ENCODE measurements at regions not wholly inside any gene's neighbourhood (a gene's known extent, or its start where the extent isn't known, plus 50 kb on each side); places are given as distances from the start of the nearest gene placed in this dataset.

GRCh38 chr7:66493235-66494205 lies 135.2 kb upstream of the KCTD7 start:
- peak overlapping the region; percentile 84 to 94 (median 90) for H3K27ac ChIP-seq
- no peaks in the 10 kb centered on the region for H3K9me3 ChIP-seq
- TF ChIP-seq POLR2A (IDR thresholded peaks at IDR 0.05) (peak; percentile 94 to 95), CTCF (IDR thresholded peaks at IDR 0.05) (peak in 3 of 4 experiments; percentile 40 to 75 (median 63)), POLR2AphosphoS5 (IDR thresholded peaks at IDR 0.05) (peak; percentile 97), EP300 (IDR thresholded peaks at IDR 0.05) (no peak)

DNA sequence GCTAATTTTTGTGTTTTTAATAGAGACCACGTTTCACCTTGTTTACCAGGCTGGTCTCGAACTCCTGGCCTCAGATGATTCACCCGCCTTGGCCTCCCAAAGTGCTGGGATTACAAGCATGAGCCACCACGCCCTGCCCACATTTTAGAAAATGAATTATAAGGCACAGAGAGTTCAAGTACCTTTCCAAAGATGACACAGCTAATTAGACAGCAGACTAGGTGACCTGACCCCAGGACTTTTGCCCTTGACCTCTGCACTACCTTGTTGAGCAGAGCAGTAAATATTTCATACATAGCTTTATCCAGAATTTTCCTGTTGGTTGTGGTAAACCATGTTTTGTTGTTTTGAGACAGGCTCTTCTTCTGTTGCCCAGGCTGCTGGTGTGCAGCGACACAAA lies 131.3 kb upstream of the KCTD7 start:
- WGBS, 2 donors (ENCODE audit: low coverage in 1 of 2), result 79 to 90% methylated on average over 3 to 4 of the region's 5 CpGs
- no peak for ATAC-seq
- H3K9me3 ChIP-seq, result no peaks in the 10 kb centered on the region
- no peak overlapping the region for H3K27ac ChIP-seq
- peaks cover 0 to 18% of the 10 kb centered on the region in 2 donors for H3K36me3 ChIP-seq
- H3K27me3 ChIP-seq, result no peaks in the 10 kb centered on the region
- H3K4me3 ChIP-seq, result no peak overlapping the region
- no peak for TF ChIP-seq POLR2AphosphoS5 (IDR thresholded peaks at IDR 0.05)
- no peak for TF ChIP-seq CTCF (IDR thresholded peaks at IDR 0.05)
- no peak for TF ChIP-seq EP300 (IDR thresholded peaks at IDR 0.05)
- no peak for TF ChIP-seq POLR2A (IDR thresholded peaks at IDR 0.05)
- H3K4me1 ChIP-seq, result peaks cover 0 to 16% (median 3%) of the 10 kb centered on the region in 3 donors

More at GRCh38 chr7:66493235-66494205, 135.2 kb upstream of the KCTD7 start:
- peak overlapping the region; percentile 78 to 82 for H3K4me3 ChIP-seq
- 0% methylated on average over 7 of the region's 68 CpGs for WGBS, 2 donors (ENCODE audit: low coverage in 1 of 2)
- no peaks in the 10 kb centered on the region for H3K27me3 ChIP-seq
- ATAC-seq, result peak; percentile 99
- peaks cover 0 to 18% of the 10 kb centered on the region in 2 donors for H3K36me3 ChIP-seq
- H3K4me1 ChIP-seq, result peaks cover 0 to 20% (median 3%) of the 10 kb centered on the region in 3 donors

- peaks cover 0 to 18% of the 10 kb centered on the region in 2 donors for H3K36me3 ChIP-seq
- WGBS, 2 donors (ENCODE audit: low coverage in 1 of 2), result 87 to 92% methylated on average over 2 to 3 of the region's 3 CpGs
- no peak overlapping the region for H3K4me3 ChIP-seq
- TF ChIP-seq POLR2AphosphoS5 (IDR thresholded peaks at IDR 0.05) (no peak), EP300 (IDR thresholded peaks at IDR 0.05) (no peak), POLR2A (IDR thresholded peaks at IDR 0.05) (no peak), CTCF (IDR thresholded peaks at IDR 0.05) (no peak)
- H3K27me3 ChIP-seq, result peaks cover 19% of the 10 kb centered on the region
- no peak for ATAC-seq
- H3K4me1 ChIP-seq, result no peaks in the 10 kb centered on the region
- no peaks in the 10 kb centered on the region for H3K9me3 ChIP-seq
- no peak overlapping the region for H3K27ac ChIP-seq
Observed at GRCh38 chr7:66500087-66500486, 128.6 kb upstream of the KCTD7 start.

GRCh38 chr7:66502230-66503035 lies 126.2 kb upstream of the KCTD7 start:
- ATAC-seq, result no peak
- no peak overlapping the region for H3K4me3 ChIP-seq
- no peaks in the 10 kb centered on the region for H3K9me3 ChIP-seq
- H3K27ac ChIP-seq, result no peak overlapping the region
- peaks cover 0 to 3% of the 10 kb centered on the region in 2 donors for H3K36me3 ChIP-seq
- WGBS, 2 donors (ENCODE audit: low coverage in 1 of 2), result 84 to 85% methylated on average over 8 to 11 of the region's 12 CpGs
- peaks cover 0 to 13% (median 0%) of the 10 kb centered on the region in 3 donors for H3K4me1 ChIP-seq
- TF ChIP-seq POLR2A (IDR thresholded peaks at IDR 0.05) (no peak), POLR2AphosphoS5 (IDR thresholded peaks at IDR 0.05) (no peak), EP300 (IDR thresholded peaks at IDR 0.05) (no peak), CTCF (IDR thresholded peaks at IDR 0.05) (no peak)
- peaks cover 42% of the 10 kb centered on the region for H3K27me3 ChIP-seq
